ENCODE measurements at regions not wholly inside any gene's neighbourhood (a gene's known extent, or its start where the extent isn't known, plus 50 kb on each side); places are given as distances from the start of the nearest gene placed in this dataset.

- TF ChIP-seq CTCF (IDR thresholded peaks at IDR 0.05) = no peak
- no peak for TF ChIP-seq POLR2A (IDR thresholded peaks at IDR 0.05)
These were observed 370.1 kb upstream of the MMS22L start for GRCh38 chr6:97653076-97653475.
